GM18520 (cell line): ENCODE measurements at regions not wholly inside any gene's neighbourhood (a gene's known extent, or its start where the extent isn't known, plus 50 kb on each side); places are given as distances from the start of the nearest gene placed in this dataset.
A peak's percentile ranks its signal among the peaks of the same experiment; 100 is the strongest.

Experiments used
- ATAC-seq: cut with Tn5 transposase; IDR thresholded peaks from one replicate; pipeline ENCODE4 v1.9.1; 2021; ENCODE audit not compliant: unreplicated experiment

DNA sequence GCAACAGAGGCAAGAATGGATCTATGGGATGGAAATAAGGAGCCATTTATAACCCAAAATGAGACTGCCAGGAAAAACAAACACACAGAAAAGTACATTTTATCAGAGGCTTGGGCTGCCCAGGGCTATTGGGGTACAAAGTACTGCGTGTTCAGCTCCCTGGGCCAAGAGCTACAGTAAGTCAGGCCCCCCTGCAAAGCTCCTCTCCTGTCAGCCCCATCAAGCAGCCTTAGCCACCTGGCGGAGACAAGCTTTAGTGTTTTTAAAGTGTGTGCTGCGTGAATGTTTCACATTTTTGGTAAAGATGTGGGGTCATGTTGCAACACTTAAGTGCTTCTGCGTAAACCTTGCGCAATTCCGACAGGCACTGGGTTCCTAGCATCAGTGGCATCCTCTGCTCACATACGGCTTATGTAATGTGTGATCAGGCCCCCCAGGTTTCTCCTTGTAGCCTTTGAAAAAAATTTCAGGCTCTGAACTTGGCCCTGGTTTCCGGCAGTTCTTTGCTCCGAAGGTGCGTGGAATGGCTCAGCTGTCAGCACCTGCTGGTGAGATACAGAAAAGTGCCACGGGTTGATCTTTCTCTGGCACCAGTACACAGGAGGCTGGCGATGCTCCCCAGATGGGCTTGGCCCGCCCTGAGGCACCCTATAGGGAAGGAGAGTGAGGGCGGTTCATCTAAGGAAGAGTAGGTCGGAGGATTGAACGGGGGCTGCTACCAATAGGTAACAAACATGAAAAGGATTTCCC, 198.7 kb upstream of the EEA1 start:
- no peak for ATAC-seq

DNA sequence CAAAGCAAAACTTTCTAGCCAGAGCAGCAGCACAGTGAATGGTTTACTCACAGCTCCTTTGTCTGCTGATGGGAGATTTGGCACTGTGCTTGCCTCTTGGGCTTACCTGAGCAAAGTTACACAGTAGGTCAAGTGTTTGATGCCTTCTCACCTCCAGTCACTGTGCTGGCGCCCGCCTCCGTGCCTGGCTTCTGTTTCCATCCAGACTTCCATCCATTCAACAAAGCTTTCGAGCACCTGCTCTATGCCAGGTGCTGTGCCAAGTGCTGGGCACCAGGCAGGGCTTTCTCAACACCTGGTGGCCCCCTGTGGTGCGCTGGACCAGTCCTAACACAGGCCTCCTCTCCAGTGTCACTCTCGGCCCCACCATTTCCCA, 199.2 kb upstream of the EEA1 start:
- no peak for ATAC-seq

DNA sequence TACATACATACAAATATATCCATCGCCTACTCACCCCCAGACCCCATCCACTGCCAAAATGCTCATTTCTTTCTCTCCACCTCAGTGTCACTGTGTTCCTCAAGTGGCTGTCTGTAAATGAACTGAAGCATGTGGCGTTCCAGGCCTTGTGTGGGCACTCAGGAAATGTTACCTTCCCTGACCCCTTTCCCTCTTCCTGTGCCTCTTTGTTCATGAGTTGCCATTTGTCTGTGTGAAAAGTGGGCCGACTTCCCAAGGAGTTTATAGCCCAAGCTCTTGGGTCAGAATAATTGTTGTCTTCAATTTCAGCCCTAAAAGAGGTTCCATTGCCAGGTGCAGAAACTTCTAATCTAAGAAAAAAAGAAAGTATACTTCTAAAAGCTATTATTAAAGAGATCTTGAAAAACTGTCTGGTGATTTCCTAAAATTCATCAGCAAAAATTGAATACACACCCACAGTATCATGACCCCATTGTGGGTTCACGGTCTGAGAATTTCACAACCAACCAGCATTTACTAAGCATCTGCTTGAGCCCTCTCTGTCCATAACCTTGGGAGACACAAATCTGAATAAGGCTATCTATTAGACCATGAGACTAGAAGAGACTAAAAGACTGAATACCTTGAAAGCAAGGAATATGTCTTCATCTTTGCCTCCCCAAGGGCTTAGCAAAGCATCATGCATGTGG, 201.4 kb upstream of the EEA1 start:
- no peak for ATAC-seq

DNA sequence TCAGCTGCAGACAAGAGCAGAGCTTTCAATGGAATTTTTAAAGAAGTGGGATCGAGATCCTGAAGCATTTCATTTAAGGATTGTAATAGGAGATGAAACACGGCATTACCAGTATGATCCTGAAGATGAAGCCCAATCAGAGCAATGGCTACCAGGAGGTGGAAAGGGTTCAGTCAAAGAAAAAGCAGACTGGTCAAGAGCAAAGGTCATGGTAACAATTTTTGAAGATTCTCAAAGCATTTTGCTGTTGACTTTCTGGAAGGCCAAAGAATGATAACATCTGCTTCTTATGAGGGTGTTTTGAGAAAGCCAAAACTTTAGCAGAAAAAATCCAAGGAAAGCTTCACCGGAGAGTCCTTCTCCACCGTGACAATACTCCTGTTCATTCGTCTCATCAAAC, 204.3 kb upstream of the EEA1 start:
- no peak for ATAC-seq

DNA sequence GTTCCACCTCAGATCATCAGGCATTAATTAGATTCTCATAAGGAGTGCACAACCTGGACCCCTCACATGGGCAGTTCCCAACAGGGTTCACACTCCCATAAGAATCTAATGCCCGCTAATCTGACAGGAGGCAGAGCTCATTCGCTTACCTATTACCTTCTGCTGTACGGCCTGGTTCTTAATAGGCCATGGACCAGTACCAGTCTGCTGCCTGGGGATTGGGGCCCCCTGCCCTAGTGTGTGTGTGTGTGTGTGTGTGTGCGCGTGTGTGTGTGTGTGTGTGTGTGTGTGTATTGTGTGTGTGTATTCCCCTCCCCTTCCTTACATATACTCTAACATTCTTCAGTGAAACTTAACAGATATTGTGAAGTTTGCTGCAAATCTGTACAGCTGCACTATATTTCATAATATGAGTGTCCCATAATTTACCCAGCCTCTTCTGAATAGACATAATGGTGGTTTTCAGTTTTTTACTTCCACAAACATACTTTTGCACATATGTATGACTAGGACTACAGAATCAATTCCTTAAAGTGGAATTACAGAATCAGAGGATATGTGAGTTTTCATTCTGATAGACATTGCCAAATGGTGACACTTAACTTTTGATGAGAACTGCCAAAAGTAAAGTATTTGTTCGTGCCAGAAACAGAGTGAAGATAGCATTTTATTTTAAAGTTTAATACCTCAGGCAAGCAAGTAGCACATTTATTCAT, 205.2 kb upstream of the EEA1 start:
- no peak for ATAC-seq

DNA sequence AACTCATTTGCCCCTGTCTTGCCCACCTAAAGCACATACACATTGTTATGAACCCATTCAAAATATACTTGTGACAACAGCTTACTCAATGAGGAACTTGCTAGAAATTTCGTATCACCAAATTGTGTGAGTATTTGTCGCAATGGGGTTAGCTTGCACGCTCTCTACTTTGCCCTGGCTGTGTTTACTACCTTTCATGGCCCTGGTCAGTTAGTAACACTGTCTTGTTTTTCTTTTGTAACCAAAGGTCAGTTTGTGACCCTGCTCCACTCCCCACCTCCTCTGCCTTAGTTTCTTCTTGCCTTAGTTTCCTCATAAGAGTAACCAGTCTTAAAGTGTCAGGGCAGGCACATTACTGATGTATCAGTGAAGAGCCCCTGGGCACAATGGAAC, 205.8 kb upstream of the EEA1 start:
- ATAC-seq: no peak

DNA sequence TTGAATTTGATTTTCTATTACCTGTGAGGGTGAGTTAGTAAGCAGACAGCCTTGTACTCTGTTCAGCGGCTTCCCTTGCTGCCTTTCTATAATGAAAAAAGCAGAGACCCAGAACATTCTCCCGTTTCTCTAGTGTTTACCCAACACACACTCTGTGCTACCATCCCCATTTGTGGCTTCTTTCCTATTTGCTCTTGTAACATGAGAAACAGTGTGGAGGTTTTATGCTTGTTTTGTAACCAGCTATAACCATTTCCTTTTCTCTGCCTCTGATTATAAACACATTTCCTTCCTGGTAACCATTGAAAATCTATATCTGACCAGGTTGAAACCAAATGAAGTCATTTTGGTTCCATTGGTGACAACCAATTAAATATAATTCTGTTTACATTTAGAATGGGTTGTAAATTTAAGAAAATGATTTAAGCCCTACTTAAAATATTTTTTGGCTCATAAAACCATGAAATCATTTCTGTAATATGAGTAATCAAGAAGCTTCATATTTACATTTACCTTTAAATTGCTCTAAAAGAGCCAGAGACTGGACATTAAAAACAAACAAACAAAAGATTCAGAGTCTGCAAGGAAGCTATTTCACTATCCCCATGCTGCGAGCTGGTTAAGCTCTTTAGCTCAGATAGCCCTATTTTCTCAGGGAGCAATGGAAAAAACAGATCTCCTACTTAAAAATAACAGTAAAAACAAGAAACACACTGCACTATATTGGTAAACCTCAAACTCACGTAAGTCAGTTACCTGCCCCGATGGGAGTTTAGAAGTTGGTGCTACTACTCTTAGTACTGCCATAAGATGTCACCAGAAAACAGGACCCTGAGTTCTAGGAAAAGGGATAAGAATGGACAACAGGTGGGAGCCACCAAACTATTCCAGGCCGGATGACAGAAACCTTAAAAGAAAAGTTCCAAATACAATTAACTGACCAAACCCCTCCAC, 206.5 kb upstream of the EEA1 start:
- no peak for ATAC-seq

DNA sequence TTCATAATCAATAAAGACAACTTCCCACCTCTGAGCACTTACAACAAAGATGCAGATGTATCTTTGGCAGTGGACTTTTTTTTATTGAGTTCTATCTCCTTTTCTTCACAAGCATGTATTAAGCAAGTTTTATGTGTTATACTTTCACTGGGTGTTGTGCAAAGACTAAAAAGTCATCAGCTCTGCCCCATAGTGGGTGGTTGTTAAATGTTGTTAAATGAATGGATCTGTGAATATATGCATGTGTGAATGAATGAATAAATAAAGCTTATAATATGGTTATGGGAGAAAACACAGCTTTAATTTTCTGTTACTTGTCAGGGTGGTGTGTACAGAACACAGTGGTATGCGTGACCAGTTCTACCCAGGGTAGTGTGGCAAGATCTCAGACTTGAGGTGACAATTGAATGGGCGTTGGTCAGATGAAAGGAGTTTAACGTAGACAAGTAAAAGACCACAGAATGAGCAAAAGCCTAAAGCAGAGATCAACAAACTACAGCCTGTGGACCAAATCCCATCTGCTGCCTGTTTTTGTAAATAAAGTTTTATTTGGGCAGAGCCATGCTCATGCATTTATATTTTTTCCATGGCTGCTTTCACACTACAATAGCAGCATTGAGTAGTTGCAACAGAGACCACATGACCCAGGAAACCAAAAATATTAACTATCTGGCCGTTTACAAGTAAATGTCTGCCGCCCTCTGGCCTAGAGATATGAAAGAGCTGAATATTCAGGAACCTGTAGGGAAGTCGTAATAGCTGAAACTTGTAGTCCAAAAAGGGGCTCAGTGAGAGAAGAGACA, 207.4 kb upstream of the EEA1 start:
- ATAC-seq: no peak

DNA sequence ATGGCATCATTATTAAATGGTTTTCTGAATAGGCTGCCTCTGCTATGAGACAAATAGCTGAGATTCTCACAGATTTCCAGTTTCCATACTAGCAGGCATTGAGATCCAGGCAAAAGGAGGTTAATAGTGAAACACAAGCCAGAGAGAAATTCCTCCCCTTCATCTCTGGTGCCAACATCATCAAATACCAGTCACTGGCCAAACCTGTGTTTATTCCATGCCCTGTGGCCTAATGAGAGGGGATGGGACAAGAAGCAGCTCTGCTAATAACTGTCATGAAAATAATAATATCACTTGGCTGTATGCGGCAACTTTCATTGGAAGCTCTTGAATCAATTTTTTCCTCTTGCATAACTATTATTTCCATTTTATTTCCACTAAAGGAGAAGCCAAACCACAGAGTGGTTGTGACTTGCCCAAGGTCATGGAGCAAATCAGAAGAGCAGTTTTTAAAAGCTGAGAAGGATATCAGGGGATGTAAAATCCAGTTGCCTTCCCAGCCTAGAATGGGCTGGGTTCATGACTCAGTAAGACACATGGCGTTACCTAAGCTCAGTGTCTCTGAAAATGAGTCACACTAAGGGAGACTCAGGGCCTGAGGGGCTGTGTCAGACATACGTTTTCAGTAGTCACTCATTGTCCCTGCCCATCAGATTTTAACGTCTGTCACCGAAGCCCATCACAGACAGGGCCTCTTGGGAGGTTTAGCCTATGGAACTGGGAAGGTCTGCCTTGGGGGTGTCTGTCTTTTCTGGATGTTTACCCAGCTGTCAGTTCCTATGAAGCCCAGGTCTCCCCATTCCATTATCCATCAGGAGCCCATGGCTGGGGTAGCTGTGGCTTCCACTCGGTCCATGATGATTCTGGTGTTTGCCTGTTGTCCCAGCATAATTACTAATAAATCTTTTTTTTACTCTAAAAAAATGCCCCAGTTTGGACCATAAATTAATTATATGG, 208.8 kb upstream of the EEA1 start:
- peak; percentile 44 for ATAC-seq

DNA sequence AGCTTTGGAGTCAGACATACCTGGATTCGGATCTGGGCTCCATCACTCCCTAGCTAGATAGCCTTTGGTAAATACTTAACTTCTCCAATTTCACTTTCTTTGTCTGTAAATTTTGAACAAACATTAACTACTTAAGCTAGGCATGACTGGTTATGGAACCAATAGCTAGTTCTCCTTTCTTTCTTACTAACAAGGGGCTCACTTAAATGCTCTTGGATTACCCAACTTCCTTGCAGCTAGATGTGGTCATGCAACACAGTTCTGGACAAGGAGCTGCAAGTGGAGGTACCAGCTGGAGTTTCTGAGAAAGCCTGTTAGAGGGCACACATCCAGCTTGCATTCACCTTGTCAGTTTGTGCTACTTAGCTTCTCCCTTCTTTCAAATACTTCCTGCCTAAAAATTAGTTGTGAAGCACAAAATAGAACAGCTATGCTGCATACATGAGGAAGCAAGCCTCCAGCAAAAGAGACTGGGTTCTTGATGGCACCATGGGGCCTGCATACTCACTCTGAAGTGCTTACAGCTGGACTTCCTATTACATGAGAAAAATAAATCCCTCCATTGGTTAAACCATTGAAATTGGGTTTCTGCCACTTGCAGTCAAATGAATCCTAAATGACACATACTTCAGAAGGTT, 210.1 kb upstream of the EEA1 start:
- ATAC-seq: peak; percentile 36

DNA sequence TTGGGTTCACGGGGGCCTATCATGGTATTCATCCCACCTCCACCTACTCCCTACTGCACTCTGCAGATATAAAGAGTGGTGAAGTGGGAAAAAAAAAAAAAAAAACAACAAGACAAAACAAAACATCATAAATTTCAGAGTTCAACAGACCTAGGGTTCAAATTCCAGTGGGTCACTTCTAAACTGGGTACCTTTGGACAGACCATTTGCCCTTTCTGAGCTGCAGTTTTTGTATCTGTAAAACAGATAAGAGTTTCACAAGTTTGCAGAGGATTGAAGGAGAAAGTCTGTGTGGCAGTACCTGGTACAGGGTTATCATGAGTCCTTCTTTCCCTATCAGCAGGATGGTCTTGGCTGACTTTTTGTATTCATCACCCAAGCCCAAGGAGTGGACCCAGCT, 211.2 kb upstream of the EEA1 start:
- no peak for ATAC-seq

DNA sequence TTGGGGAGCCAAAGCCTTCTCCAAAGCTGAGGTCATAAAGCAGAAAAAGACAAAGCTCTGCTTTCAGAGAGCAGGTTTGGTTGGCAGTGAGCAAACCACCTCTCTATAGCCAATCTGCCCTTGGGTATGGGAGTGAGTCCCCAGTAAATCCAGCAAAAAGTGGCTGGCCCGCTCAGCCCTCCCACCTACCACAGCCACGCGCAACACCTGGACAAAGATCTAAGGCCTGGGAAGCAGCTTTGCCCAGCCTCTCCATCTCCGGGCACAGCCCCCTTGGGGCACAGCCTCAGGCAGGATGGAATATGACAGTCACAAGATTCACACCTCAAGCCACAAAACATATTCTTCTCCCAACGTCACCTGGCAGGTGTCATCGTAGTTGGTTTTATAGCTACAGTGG, 211.7 kb upstream of the EEA1 start:
- ATAC-seq: no peak

DNA sequence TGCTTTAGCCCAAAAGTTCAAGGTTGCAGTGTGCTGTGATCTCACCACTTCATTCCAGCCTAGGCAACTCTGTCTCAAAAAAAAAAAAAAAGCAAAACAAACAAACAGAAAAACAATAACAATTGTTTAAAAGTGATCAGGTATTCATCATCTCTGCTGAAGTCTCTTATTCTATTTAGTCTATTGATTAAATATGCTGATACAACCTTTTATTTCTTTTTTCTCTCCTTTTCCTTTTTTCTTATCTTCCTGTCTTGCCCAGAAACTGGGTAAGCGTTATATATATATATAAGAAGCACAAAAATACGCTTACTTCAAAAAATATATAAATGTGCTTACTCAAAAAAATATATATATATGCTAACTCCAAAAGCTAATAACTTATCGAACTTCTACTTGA, 213.8 kb upstream of the EEA1 start:
- no peak for ATAC-seq

DNA sequence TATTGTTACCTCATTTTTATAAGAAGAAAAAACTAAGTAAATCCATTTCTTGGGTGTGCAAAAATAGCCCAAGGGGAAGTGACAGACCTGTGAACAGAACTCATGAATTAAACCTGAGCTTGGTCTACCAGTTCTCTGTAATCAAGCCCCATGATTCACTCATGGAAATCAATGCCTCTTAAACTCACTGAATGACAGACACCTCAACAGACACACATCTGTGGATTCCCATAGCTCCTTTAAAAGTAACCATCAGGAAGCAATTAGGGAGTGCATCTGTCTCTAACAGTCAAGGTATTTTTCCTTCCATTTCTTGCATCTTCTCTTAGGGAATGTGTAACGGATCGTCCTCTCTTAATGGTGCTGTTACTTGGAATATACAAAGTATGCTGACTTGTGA, 215.0 kb upstream of the EEA1 start:
- ATAC-seq: no peak

DNA sequence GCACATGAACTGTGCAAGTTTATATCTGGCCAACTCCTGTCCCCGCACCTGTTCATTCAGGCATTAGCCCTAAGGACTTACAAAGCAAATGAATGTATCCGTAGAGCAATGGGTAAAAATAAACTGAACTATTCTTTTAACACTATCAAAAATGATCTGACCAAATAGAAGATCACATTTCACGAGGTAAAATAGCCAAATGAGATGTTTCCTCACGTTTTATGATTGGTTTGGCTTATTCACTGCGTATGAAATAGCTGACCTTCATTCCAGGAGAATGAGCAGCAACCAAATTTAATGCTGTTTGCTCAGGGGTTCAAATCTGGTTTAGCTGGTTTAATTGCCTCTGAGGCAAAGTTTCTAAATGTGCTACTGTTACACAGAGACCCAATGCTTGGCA, 216.0 kb upstream of the EEA1 start:
- no peak for ATAC-seq

DNA sequence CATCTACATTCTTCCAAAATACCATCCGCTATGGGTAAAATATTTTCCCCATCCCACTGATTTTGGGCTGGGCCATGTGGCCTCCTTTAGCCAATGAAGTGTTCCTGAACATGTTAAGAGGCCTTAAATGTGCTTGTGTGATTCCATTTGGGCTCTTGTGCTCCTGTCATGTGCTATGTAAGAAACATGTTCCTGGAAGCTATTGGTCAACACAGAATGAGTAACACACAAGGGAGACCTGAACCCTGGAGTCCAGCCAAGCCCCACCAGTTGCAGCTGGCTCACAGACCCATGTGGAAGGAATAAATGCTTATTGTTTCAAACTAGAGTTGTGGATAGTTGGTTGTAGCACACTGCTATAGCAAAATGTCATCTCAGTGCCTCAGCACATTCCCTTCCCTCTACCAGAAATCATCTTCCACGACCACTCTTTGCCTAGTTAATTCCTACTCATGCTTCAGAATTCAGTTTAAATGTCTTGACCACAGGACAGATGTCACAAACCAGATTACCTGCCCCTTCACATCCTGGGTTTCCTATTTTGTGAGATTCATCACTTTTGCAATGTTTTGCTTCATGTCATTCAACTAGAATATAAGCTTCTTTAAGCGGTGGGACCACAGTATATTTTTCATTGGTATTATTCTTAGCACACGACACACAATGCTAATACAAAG, 217.3 kb upstream of the EEA1 start:
- no peak for ATAC-seq

DNA sequence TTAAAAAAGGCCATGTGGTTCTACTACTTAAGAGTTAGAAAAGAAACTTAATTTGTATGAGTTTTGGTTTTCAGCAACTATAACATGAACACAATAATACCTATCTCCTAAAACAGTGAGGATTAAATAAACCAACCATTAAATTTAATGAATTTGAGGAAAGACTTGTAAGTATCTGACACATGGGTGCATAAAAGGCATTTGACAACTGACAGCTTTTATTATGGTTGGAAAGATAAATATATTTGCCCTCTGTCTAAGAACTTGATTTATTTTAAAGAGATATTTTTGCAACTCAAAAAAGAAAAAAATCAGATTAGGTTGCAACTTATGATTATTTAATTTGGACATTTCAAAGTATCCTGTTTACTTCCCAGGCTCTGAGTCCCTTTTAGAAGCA, 217.9 kb upstream of the EEA1 start:
- no peak for ATAC-seq

DNA sequence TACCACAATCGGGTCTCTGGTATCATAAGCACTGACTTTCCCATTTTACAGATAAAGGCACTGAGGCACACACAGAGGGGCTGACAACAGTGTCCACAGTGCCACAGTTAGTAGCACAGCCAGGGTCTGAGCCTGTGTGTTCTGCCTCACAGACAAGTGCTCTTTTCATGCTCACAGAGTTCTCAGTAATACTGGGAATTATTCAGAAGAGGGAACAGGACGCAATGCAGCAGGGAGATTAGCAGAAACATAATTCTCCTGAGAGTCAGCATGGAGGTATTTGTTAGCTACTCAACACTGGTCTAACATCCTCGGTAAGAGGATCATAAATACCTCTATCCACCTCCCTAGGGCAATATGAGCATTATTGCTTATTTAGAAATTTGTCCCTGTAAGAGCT, 219.3 kb upstream of the EEA1 start:
- ATAC-seq: no peak
